22Rv1 (cell line): ENCODE measurements at regions not wholly inside any gene's neighbourhood (a gene's known extent, or its start where the extent isn't known, plus 50 kb on each side); places are given as distances from the start of the nearest gene placed in this dataset.

Source experiments
- CTCF ChIP-seq: fragments of 450-650 bp; IDR thresholded peaks from 2 replicates; pipeline ENCODE4 v1.5.1; 2017; ENCODE audit warnings: mild to moderate bottlenecking
- ZFX ChIP-seq: fragments of 450-650 bp; IDR thresholded peaks from 2 replicates; pipeline ENCODE4 v1.6.1; 2017; ENCODE audit warnings: antibody characterized with exemption, borderline replicate concordance

DNA sequence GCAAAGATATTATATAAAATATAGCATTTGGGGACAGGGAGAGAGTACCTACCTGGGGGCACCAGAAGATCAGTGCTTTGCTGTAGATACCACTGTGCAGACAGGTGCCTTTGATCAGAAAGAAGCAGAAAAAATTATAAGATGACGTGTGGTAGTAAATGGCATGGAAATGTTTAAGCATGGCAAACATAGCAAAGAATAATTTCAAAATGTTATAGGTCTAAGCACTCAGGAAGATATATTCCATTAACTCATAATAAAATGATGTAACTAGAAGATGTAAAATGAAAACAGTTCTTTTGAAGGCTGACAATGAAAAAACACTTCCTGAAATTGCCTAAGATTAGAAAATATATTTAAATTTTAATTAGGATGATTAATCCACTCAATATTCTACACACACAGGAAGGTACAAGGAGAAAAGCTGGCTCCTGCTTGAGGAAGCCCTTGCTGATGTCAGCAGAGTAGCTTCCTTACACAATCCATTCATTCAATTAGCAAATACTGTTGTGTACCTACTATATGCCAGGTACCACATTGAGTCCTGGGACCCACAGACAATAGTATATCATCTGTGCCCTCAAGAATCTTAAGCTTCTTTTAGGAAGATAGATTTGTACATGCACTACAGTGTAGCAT lies 290.2 kb upstream of the CNR1 start:
- TF ChIP-seq CTCF (no peak), ZFX (no peak)
